LNCAP (cell line): ENCODE measurements at regions not wholly inside any gene's neighbourhood (a gene's known extent, or its start where the extent isn't known, plus 50 kb on each side); places are given as distances from the start of the nearest gene placed in this dataset.

Experiments
- CTCF ChIP-seq: fragments of 450-650 bp; IDR thresholded peaks from 2 replicates; pipeline ENCODE4 v1.5.1; 2017; ENCODE audit warnings: mild to moderate bottlenecking

DNA sequence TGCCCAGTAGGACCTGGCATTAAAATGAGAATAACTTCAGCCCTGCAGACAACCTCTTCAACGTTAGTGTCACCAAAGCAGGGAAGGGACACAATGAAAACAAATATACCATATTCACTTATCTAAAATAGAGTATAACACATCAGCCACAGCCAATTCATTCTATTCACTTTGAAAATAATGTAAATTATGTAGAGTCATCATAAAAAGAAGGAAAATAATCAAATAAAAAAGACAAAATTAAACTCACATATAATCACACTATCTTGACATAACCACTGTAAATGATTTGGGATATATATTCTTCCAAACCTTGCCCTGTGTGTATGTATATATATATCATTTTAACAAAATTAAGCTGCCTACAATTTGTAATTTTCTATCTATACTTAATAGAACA lies 78.1 kb upstream of the HEY2 start:
- no peak for TF ChIP-seq CTCF

DNA sequence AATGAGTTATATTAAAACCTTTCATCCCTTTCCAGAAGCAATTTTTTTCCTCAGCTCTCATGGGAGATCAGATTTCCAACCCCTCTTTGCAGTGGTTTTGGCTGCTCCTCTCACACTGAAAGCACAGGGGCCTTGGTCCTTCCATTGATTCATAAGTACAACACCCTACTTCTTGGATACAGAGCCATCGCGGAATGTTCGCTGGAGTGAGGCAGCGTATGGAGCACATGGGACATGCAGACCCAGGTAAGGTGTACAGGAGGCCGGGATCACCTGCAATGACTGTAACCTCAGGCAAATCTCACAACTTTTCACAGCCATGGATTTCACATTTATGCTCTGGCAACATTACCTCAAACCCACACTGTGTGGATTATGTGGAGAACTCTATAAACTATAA lies 75.2 kb upstream of the HEY2 start:
- TF ChIP-seq CTCF: no peak

DNA sequence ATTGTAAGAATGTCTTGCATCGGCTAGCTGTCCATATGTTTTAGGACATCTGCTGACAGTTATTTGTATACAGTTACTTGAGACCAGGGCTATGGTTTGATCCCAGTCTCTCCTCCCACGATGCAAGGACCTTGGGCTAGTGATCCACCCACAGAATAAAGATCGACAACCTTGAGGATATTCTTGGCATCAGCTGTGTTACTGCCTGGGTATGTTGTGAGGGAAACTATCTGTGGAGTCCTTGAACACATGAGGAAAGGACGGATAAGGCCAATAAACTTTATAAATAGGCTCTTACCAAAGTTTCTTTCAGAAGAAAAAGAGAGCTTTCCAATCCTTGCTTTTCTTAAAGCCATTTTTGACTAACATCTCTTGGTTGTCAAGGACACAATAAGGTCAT lies 70.8 kb upstream of the HEY2 start:
- no peak for TF ChIP-seq CTCF

DNA sequence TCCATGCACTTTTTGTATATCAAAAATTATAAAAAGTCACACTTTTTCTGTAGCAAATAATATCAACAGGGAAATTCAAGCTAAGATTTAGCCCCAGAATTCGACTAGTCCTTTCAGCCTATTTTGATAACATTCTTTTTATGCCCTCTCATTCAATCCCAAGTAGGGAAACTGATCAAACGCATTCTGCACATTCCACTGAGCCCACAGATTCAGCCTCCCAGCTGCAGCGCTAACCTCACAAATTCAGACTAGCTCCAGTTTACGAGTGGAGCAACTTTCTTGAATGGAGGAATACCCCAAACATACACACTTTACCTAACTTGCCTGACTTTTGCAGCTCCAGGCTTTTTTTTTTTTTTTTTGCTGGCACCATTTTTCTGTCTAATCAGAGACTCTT lies 70.3 kb upstream of the HEY2 start:
- TF ChIP-seq CTCF: no peak

DNA sequence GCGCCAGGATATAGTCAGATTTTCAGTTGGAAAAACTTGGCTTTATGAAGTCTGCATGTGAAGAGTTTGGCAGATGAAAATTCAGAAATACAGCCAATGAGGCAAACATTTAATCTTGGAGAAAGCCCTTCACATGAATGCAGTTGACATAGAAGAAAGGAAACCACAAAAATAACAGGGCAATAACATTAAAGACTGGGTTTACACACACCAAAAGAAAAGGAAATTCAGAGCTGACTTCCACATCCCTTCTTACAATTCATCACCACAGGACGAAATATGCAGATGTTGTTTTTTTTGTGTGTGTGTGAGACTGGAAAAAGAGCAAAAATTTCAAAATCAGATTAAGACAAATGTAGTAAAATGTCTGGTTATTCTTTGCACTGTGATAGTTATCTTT lies 69.8 kb upstream of the HEY2 start:
- no peak for TF ChIP-seq CTCF

DNA sequence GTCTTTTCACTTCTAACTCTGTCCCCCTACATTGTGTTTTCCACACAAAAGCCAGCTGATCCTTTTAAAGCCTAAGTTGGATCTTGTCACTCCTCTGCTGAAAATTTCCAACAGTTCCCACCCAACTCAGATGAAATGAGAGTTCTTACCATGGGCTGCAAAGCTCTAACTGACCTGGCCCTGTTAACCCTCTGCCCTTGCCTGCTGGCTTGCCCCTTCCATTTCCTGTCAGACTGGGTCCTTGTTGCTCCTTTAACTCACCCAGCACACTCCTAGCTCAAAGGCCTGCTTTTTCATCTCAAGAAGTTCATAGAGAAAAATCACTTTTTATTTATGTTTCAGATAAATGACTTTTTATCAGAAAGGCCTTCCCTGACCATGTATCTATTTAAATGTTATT lies 66.5 kb upstream of the HEY2 start:
- TF ChIP-seq CTCF: no peak

GRCh38 chr6:125688138-125688537 lies 61.3 kb upstream of the HEY2 start:
- TF ChIP-seq CTCF: no peak

- TF ChIP-seq CTCF: no peak
These were observed 56.0 kb upstream of the HEY2 start for GRCh38 chr6:125693480-125693879.
